ENCODE measurements at regions not wholly inside any gene's neighbourhood (a gene's known extent, or its start where the extent isn't known, plus 50 kb on each side); places are given as distances from the start of the nearest gene placed in this dataset.
A peak's percentile ranks its signal among the peaks of the same experiment; 100 is the strongest.

DNA sequence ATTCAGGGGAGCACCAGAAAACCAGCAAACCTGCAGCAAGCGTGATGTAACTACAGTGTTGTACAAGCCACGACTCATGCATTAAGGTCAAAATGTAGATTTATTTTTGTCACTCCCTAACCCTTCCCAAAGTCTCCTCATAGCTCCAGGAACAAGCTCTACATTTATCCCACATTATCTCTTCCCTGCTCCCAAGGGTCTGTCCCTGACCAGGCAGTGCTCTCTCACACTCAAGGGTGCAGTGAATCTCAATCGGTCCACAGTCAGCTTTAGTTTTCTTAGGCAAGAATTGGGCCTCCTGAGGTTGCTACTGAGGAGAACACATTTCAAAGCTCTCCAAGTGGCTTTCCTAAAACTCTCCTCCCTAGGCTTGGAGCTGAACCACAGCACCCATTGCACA lies 219.4 kb downstream of the NHLRC3 start:
- H3K4me3 ChIP-seq (ENCODE audit: control insufficient read depth, low read depth, low read length): no peak overlapping the region
- DNase-seq (ENCODE audit: low read depth): no peak
- TF ChIP-seq, protein P1, sequence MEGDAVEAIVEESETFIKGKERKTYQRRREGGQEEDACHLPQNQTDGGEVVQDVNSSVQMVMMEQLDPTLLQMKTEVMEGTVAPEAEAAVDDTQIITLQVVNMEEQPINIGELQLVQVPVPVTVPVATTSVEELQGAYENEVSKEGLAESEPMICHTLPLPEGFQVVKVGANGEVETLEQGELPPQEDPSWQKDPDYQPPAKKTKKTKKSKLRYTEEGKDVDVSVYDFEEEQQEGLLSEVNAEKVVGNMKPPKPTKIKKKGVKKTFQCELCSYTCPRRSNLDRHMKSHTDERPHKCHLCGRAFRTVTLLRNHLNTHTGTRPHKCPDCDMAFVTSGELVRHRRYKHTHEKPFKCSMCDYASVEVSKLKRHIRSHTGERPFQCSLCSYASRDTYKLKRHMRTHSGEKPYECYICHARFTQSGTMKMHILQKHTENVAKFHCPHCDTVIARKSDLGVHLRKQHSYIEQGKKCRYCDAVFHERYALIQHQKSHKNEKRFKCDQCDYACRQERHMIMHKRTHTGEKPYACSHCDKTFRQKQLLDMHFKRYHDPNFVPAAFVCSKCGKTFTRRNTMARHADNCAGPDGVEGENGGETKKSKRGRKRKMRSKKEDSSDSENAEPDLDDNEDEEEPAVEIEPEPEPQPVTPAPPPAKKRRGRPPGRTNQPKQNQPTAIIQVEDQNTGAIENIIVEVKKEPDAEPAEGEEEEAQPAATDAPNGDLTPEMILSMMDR (conservative IDR thresholded peaks at IDR 0.05; ENCODE audit: control insufficient read depth, insufficient read depth, low read depth, low read length): no peak

DNA sequence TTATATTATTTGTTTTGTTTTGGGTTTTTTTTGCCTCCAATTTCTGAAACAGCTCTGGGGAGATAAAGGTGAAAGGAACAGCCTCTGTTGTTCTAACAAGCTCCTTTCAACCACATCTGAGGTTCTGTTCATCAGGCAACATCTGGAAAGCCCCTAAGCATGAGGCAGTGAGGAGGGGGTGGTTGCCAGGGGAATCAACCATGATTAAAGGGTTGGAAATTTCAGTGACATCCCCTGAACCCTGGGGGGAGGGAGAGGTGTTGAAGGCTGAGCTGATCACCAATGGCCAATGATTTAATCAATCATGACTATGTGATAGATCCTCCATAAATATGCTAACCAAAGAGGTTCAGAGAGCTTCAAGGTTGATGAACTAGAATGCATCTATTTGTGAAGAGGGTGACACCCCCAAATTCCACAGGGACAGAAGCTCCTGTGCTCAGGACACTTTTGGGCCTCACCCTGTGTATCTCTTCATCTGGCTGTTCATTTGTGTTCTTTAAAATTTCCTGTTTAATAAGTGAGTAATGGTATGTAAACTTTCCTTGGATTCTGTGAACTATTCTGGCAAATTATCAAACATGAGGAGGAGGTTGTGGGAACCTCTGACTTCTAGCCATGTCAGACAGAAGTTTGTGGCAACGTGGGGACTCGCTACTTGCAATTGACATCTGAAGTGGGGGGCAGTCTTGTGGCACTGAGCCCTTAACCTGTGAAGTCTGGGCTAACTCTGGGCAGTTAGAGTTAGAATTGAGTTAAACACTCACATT lies 221.3 kb downstream of the NHLRC3 start:
- TF ChIP-seq, protein P1 (conservative IDR thresholded peaks at IDR 0.05; ENCODE audit: control insufficient read depth, insufficient read depth, low read depth, low read length): no peak
- no peak overlapping the region for H3K4me3 ChIP-seq (ENCODE audit: control insufficient read depth, low read depth, low read length)
- peak; percentile 6 for DNase-seq (ENCODE audit: low read depth)

DNA sequence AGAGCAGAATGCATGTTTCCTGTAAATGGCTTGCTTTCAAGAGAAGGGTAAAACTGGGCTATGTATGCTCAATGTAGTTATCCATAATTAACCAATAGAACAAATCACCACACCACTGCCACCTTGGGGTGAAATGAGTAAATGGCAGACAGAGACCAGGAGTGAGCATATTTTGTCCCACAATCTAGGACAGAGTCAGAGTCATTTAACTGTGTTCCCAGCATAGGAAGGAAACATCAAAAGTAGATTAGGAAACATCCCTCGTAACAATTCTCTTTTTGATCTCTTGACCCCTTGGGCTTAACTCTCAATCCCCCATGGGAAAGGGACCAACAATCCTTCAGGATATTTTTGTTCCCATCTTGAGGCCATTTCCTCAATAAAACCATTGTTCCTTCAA lies 224.8 kb downstream of the NHLRC3 start:
- peak; percentile 56 for DNase-seq (ENCODE audit: low read depth)
- TF ChIP-seq, protein P1 (conservative IDR thresholded peaks at IDR 0.05; ENCODE audit: control insufficient read depth, insufficient read depth, low read depth, low read length): peak; percentile 81
- no peak overlapping the region for H3K4me3 ChIP-seq (ENCODE audit: control insufficient read depth, low read depth, low read length)

DNA sequence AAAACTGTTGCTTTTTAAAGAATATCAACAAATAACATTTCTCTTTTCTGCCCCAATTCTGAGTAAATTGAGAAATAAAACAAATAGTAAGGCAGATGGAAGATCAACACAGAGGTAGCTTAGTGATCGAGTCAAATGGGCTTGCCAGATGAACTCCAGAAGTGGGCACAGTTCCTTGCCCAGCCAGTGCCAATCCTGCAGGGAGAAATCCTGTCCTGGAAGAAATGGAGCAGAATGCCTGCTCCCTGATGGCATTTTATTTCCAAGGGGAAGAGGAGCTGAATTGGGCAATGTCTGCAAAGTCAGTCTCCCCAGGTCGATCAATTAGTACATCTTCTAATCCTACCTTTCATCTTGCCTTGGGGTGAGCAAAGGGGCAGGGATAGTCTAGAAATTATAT lies 225.3 kb downstream of the NHLRC3 start:
- TF ChIP-seq, protein P1 (conservative IDR thresholded peaks at IDR 0.05; ENCODE audit: control insufficient read depth, insufficient read depth, low read depth, low read length): no peak
- H3K4me3 ChIP-seq (ENCODE audit: control insufficient read depth, low read depth, low read length): no peak overlapping the region
- DNase-seq (ENCODE audit: low read depth): no peak

DNA sequence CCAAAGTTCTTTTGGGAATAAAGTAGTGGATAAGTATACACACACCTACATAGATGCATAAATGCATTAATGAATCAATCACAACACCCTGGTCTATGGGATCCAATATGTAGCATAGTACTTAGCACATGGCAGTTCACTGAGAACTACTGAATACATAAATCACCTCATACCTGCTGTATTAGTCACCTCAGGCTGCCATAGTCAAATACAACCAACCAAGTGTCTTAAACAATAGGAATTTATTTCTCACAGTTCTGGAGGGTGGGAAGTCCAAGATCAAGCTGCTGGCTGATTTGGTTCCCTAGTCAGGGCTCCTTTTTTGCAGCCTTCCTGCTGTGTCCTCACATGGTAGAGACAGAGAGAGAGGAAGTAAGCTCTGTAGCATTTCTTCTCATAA lies 228.2 kb downstream of the NHLRC3 start:
- no peak overlapping the region for H3K4me3 ChIP-seq (ENCODE audit: control insufficient read depth, low read depth, low read length)
- TF ChIP-seq, protein P1 (conservative IDR thresholded peaks at IDR 0.05; ENCODE audit: control insufficient read depth, insufficient read depth, low read depth, low read length): no peak
- peak; percentile 26 for DNase-seq (ENCODE audit: low read depth)

DNA sequence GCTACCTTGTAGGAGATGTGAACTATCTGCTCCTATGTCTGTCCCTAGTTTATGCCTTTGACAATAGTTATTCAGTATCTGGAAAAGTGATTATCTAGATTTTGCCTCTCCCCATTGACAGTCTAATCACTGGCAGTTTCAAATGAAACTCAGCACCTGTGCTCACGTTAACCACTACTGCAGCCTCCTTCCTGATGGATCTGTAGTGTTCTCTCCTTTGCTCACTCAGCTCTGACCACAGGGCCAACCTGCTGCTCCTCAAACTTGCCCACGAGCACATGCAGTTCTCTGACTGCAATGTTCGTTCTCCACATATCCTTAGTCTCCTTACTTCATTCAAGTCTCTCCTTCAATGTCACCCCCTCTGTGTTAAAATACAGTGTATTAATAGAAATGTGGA lies 230.1 kb downstream of the NHLRC3 start:
- TF ChIP-seq, protein P1 (conservative IDR thresholded peaks at IDR 0.05; ENCODE audit: control insufficient read depth, insufficient read depth, low read depth, low read length): no peak
- DNase-seq (ENCODE audit: low read depth): no peak
- H3K4me3 ChIP-seq (ENCODE audit: control insufficient read depth, low read depth, low read length): no peak overlapping the region
